Neural progenitor cell (in vitro differentiated cells): ENCODE measurements at regions not wholly inside any gene's neighbourhood (a gene's known extent, or its start where the extent isn't known, plus 50 kb on each side); places are given as distances from the start of the nearest gene placed in this dataset.
A peak's percentile ranks its signal among the peaks of the same experiment; 100 is the strongest.

Experiments used
- DNase-seq: peaks from one replicate; pipeline ENCODE4 v3.0.0-alpha.2; 2016; ENCODE audit warnings: low spot score
- H2AFZ ChIP-seq: fragments of 200-600 bp; sonication (generic); replicated peaks from 2 replicates; pipeline ENCODE4 v1.6.1; 2016; ENCODE audit warnings: antibody characterized with exemption
- H3F3A ChIP-seq: fragments of 200-600 bp; sonication (generic); 2 replicates; pipeline ENCODE4 v1.6.1; 2016; ENCODE audit warnings: antibody characterized with exemption, low read depth
- H3K27ac ChIP-seq: fragments of 200-600 bp; sonication (generic); 2 replicates; pipeline ENCODE4 v1.5.1; 2016; ENCODE audit warnings: mild to moderate bottlenecking
- H3K27me3 ChIP-seq: fragments of 200-600 bp; sonication (generic); 2 replicates; pipeline ENCODE4 v1.6.1; 2016; ENCODE audit warnings: mild to moderate bottlenecking, moderate library complexity
- H3K36me3 ChIP-seq: fragments of 200-600 bp; sonication (generic); 2 replicates; pipeline ENCODE4 v1.5.1; 2016
- H3K4me1 ChIP-seq: fragments of 200-600 bp; sonication (generic); 2 replicates; pipeline ENCODE4 v1.6.1; 2016; ENCODE audit warnings: mixed run types
- H3K4me2 ChIP-seq: fragments of 200-600 bp; sonication (generic); 2 replicates; pipeline ENCODE4 v1.6.1; 2016
- H3K4me3 ChIP-seq: fragments of 200-600 bp; sonication (generic); 2 replicates; pipeline ENCODE4 v1.5.1; 2016
- H3K79me2 ChIP-seq: fragments of 200-600 bp; sonication (generic); 2 replicates; pipeline ENCODE4 v1.6.1; 2016; ENCODE audit warnings: low read depth
- H3K9ac ChIP-seq: fragments of 200-600 bp; sonication (generic); 2 replicates; pipeline ENCODE4 v1.6.1; 2016
- H3K9me3 ChIP-seq: fragments of 200-600 bp; sonication (generic); 2 replicates; pipeline ENCODE4 v1.5.1; 2016; ENCODE audit warnings: low read depth
- H4K20me1 ChIP-seq: fragments of 200-600 bp; sonication (generic); 2 replicates; pipeline ENCODE4 v1.6.1; 2016; ENCODE audit warnings: low read depth
- H3K27ac Mint-ChIP-seq: 3 replicates; pipeline ENCODE4 v1.8.0; 2021; ENCODE audit warnings: mixed read lengths
- H3K27me3 Mint-ChIP-seq: 2 replicates; pipeline ENCODE4 v1.8.0; 2022; ENCODE audit warnings: low read depth, mild to moderate bottlenecking, inconsistent platforms, moderate library complexity, mixed read lengths; ENCODE audit not compliant: insufficient read depth
- H3K36me3 Mint-ChIP-seq: 3 replicates; pipeline ENCODE4 v1.8.0; 2021; ENCODE audit warnings: mixed read lengths
- H3K4me1 Mint-ChIP-seq: 3 replicates; pipeline ENCODE4 v1.8.0; 2021; ENCODE audit warnings: mixed read lengths
- H3K4me3 Mint-ChIP-seq: 3 replicates; pipeline ENCODE4 v1.8.0; 2021; ENCODE audit warnings: mild to moderate bottlenecking, moderate library complexity, mixed read lengths
- H3K9me3 Mint-ChIP-seq: 3 replicates; pipeline ENCODE4 v1.8.0; 2020; ENCODE audit warnings: mixed read lengths
- CTCF ChIP-seq: fragments of 200-600 bp; sonication (generic); IDR thresholded peaks from 2 replicates; pipeline ENCODE4 v1.5.1; 2017; ENCODE audit warnings: antibody characterized with exemption, mild to moderate bottlenecking
- EZH2 ChIP-seq: fragments of 200-600 bp; sonication (generic); IDR thresholded peaks from 2 replicates; pipeline ENCODE4 v1.6.1; 2017; ENCODE audit warnings: antibody characterized with exemption, mild to moderate bottlenecking, moderate library complexity
- EZH2phosphoT487 ChIP-seq: fragments of 200-600 bp; sonication (generic); IDR thresholded peaks from 2 replicates; pipeline ENCODE4 v1.6.1; 2017; ENCODE audit warnings: antibody characterized with exemption

GRCh38 chr20:57834306-57835073 is 124.7 kb upstream of the PMEPA1 start:
- H3K4me1 Mint-ChIP-seq = peaks cover 22% of the 10 kb centered on the region
- H3K9me3 Mint-ChIP-seq = no peaks in the 10 kb centered on the region
- no peaks in the 10 kb centered on the region for H3K9me3 ChIP-seq
- no peak for DNase-seq
- H3K4me3 ChIP-seq = no peak overlapping the region
- peaks cover 6% of the 10 kb centered on the region for H3K4me1 ChIP-seq
- no peak overlapping the region for H3K9ac ChIP-seq
- peaks cover 9% of the 10 kb centered on the region for H3K27me3 Mint-ChIP-seq
- H4K20me1 ChIP-seq = no peaks in the 10 kb centered on the region
- no peaks in the 10 kb centered on the region for H3K27me3 ChIP-seq
- no peak overlapping the region for H3K27ac ChIP-seq
- no peaks in the 10 kb centered on the region for H3K36me3 ChIP-seq
- H3K4me2 ChIP-seq = no peak overlapping the region
- TF ChIP-seq EZH2phosphoT487 (no peak), CTCF (no peak), EZH2 (no peak)
- peak overlapping the region; percentile 31 for H3K4me3 Mint-ChIP-seq
- no peaks in the 10 kb centered on the region for H3F3A ChIP-seq
- no peak overlapping the region for H2AFZ ChIP-seq
- H3K36me3 Mint-ChIP-seq = no peaks in the 10 kb centered on the region
- peak overlapping the region; percentile 22 for H3K27ac Mint-ChIP-seq
- no peaks in the 10 kb centered on the region for H3K79me2 ChIP-seq

GRCh38 chr20:57831993-57832585 is 122.3 kb upstream of the PMEPA1 start:
- TF ChIP-seq EZH2phosphoT487 (no peak), CTCF (no peak), EZH2 (no peak)
- no peak overlapping the region for H3K4me2 ChIP-seq
- no peak for DNase-seq
- H3K4me1 Mint-ChIP-seq = peaks cover 27% of the 10 kb centered on the region
- no peak overlapping the region for H3K4me3 Mint-ChIP-seq
- H3K27me3 ChIP-seq = no peaks in the 10 kb centered on the region
- no peaks in the 10 kb centered on the region for H3K36me3 Mint-ChIP-seq
- no peaks in the 10 kb centered on the region for H4K20me1 ChIP-seq
- H3K27ac ChIP-seq = no peak overlapping the region
- no peaks in the 10 kb centered on the region for H3K9me3 ChIP-seq
- no peaks in the 10 kb centered on the region for H3K36me3 ChIP-seq
- peaks cover 9% of the 10 kb centered on the region for H3K27me3 Mint-ChIP-seq
- no peaks in the 10 kb centered on the region for H3K9me3 Mint-ChIP-seq
- no peak overlapping the region for H2AFZ ChIP-seq
- H3K27ac Mint-ChIP-seq = no peak overlapping the region
- peaks cover 6% of the 10 kb centered on the region for H3K4me1 ChIP-seq
- H3K4me3 ChIP-seq = no peak overlapping the region
- H3K9ac ChIP-seq = no peak overlapping the region
- no peaks in the 10 kb centered on the region for H3F3A ChIP-seq
- no peaks in the 10 kb centered on the region for H3K79me2 ChIP-seq

- Mint-ChIP-seq H3K4me3 (no peak overlapping the region), H3K27me3 (peaks cover 6% of the 10 kb centered on the region), H3K4me1 (peaks cover 21% of the 10 kb centered on the region), H3K9me3 (no peaks in the 10 kb centered on the region), H3K36me3 (no peaks in the 10 kb centered on the region), H3K27ac (no peak overlapping the region)
- Histone ChIP-seq H3K79me2 (no peaks in the 10 kb centered on the region), H3K9ac (no peak overlapping the region), H2AFZ (no peak overlapping the region), H3K4me3 (no peak overlapping the region), H3K9me3 (no peaks in the 10 kb centered on the region), H3F3A (no peaks in the 10 kb centered on the region), H3K27ac (no peak overlapping the region), H4K20me1 (no peaks in the 10 kb centered on the region), H3K4me2 (no peak overlapping the region), H3K27me3 (no peaks in the 10 kb centered on the region), H3K36me3 (no peaks in the 10 kb centered on the region), H3K4me1 (peaks cover 6% of the 10 kb centered on the region)
- TF ChIP-seq CTCF (no peak), EZH2 (no peak), EZH2phosphoT487 (no peak)
- no peak for DNase-seq
Observed at GRCh38 chr20:57831326-57831992, 121.6 kb upstream of the PMEPA1 start.
